Mucosa of descending colon (tissue), 3 donors: ENCODE measurements at regions not wholly inside any gene's neighbourhood (a gene's known extent, or its start where the extent isn't known, plus 50 kb on each side); places are given as distances from the start of the nearest gene placed in this dataset.

Source experiments
- ATAC-seq: fragments of 200-7000 bp; cut with Tn5 transposase; one replicate; pipeline ENCODE4 v1.9.1; 2020; ENCODE audit warnings: mild to moderate bottlenecking, moderate library complexity
- DNase-seq, 3 donors: peaks; one replicate each; pipeline ENCODE4 v3.0.0-alpha.2; 2020
- H3K36me3 ChIP-seq: fragments of 200-600 bp; one replicate; pipeline ENCODE4 v1.8.0; 2021; ENCODE audit warnings: low read depth, mild to moderate bottlenecking
- H3K4me1 ChIP-seq: fragments of 200-600 bp; one replicate; pipeline ENCODE4 v1.8.0; 2021; ENCODE audit warnings: low read depth, mild to moderate bottlenecking
- H3K4me3 ChIP-seq: fragments of 200-600 bp; one replicate; pipeline ENCODE4 v1.8.0; 2021; ENCODE audit warnings: mild to moderate bottlenecking
- H3K9me3 ChIP-seq: fragments of 200-600 bp; one replicate; pipeline ENCODE4 v1.8.0; 2021; ENCODE audit warnings: mild to moderate bottlenecking
- CTCF ChIP-seq: fragments of 200-600 bp; IDR thresholded peaks from one replicate; pipeline ENCODE4 v1.8.0; 2022; ENCODE audit warnings: antibody characterized with exemption, mild to moderate bottlenecking
- intact Hi-C, 2 donors: fragments of 100-400 bp; cut with DNase I in 1 of 2; cut with micrococcal nuclease in 1 of 2; formaldehyde crosslinking; loops; one replicate each; pipeline versions ENCODE4 v1.11.0 to v1.11.1; 2022; cut with DNase I, micrococcal nuclease
- donor health status: DM: no; HTN: no; CAD: no; lungs with moderate emphysema.
- donor health status: DM: no; HTN: no; CAD: no.
- donor health status: DM: no; HTN: yes; CAD: no.

GRCh38 chr13:60931858-60932546 lies 483.6 kb downstream of the PCDH20 start:
- Histone ChIP-seq H3K9me3 (no peaks in the 10 kb centered on the region), H3K36me3 (no peaks in the 10 kb centered on the region), H3K4me1 (no peaks in the 10 kb centered on the region), H3K4me3 (no peak overlapping the region)
- no peak for DNase-seq
- ATAC-seq, result no peak
- TF ChIP-seq CTCF, result no peak
- intact Hi-C loops, result no loop called here

GRCh38 chr13:60925686-60926085 lies 490.0 kb downstream of the PCDH20 start:
- TF ChIP-seq CTCF, result no peak
- H3K9me3 ChIP-seq, result no peaks in the 10 kb centered on the region
- ATAC-seq (no peak), DNase-seq (no peak)
- H3K4me3 ChIP-seq, result no peak overlapping the region
- no peaks in the 10 kb centered on the region for H3K36me3 ChIP-seq
- intact Hi-C loops, result no loop called here
- H3K4me1 ChIP-seq, result no peaks in the 10 kb centered on the region

GRCh38 chr13:60924856-60925255 lies 490.8 kb downstream of the PCDH20 start:
- no peak for TF ChIP-seq CTCF
- H3K4me1 ChIP-seq, result no peaks in the 10 kb centered on the region
- no peaks in the 10 kb centered on the region for H3K36me3 ChIP-seq
- intact Hi-C loops, result no loop called here
- H3K9me3 ChIP-seq, result no peaks in the 10 kb centered on the region
- no peak overlapping the region for H3K4me3 ChIP-seq
- DNase-seq, result no peak
- no peak for ATAC-seq

GRCh38 chr13:60922576-60923231 lies 492.9 kb downstream of the PCDH20 start:
- Histone ChIP-seq H3K9me3 (no peaks in the 10 kb centered on the region), H3K36me3 (no peaks in the 10 kb centered on the region), H3K4me3 (no peak overlapping the region), H3K4me1 (no peaks in the 10 kb centered on the region)
- no peak for DNase-seq
- intact Hi-C loops, result no loop called here
- ATAC-seq, result no peak
- TF ChIP-seq CTCF, result no peak

- intact Hi-C loops, result no loop called here
- DNase-seq, result no peak
- Histone ChIP-seq H3K9me3 (no peaks in the 10 kb centered on the region), H3K4me3 (no peak overlapping the region), H3K4me1 (no peaks in the 10 kb centered on the region), H3K36me3 (no peaks in the 10 kb centered on the region)
- TF ChIP-seq CTCF, result no peak
- ATAC-seq, result no peak
Measured at GRCh38 chr13:60893801-60894200, 496.8 kb downstream of the TDRD3 start.
